Hematopoietic multipotent progenitor cell treated with erythropoietin and hydrocortisone succinate and interleukin-3 and kit ligand, for 6 days (in vitro differentiated cells): ENCODE measurements at regions not wholly inside any gene's neighbourhood (a gene's known extent, or its start where the extent isn't known, plus 50 kb on each side); places are given as distances from the start of the nearest gene placed in this dataset.
A peak's percentile ranks its signal among the peaks of the same experiment; 100 is the strongest.
"Not testable (repeated sequence)": the region's sequence is repeated elsewhere in the genome, so short reads cannot be mapped to it uniquely, and the experiment has no call there.

Experiments
- DNase-seq: peaks from one replicate; pipeline ENCODE4 v3.0.0-alpha.2; 2015

- DNase-seq: no peak
Measured at GRCh38 chr3:89628856-89629670, 521.6 kb downstream of the EPHA3 start.

DNA sequence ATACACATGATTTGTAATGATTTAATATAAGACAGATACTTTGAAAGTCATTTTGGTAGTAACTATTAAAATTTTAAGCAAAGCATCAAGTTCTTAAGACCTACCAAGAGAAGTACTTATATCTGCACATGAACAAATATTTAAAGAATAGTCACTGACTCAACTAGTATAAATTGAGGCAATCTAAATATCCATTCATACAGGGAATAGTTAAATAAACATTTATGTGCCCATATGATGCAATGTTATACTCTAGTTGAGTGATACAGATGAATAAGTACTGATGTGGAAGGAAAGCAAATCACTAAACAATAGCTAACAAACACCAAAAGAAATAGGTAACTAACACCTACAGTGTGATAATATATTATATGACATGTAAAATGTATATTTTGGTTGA is 527.7 kb downstream of the EPHA3 start:
- no peak for DNase-seq

DNA sequence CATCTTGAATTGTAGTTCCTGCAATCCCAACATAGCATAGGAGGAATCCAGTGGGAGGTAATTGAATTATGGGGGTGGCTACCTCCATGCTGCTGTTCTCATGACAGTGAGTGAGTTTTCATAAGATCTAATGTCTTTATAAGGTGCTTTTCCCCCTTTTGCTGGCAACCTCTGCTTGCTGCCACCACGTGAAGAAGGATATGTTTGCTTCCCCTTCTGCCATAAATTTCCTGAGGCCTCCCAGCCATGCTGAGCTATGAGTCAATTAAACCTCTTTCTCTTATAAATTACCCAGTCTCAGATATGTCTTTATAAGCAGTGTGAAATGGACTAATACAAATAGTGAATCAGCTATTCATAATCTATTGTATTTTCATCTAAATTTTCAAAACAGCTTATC is 537.3 kb downstream of the EPHA3 start:
- DNase-seq: no peak

DNA sequence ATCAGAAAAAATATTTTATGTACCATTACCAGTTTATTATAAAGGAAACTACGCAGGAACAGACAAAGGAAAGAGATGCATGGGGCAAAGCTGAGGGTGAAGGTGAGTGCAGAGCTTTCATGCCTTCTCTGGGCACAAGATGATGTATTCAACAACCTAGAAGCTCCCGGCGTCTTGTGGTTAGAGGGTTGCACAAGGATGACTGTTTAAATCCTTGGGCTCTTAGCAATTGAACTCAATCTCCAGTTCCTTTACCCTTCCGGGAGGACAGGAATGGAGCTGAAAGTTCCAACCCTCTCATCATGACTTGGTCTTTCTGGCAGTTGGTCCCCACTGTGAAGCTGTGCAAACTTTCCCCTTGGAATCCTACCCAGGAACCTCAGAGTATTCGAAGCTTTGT is 542.0 kb downstream of the EPHA3 start:
- no peak for DNase-seq

DNA sequence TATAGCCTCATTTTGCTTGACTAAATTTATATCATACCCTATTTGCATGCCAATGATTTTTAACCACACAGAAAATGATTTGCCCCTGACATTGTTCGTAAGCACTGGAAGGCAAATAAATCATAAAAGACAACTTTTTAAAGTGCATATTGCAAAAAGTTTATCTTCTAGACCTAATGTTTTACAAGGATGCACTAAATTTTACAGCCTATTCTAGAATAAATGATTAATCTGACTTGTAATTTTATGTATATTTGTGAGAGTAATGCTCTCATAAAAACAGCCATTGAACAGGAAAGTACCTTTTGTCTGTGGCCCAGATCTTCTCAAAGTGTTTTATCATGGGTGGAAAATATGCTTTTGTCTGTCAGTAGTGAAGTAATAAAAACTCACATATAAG is 546.6 kb downstream of the EPHA3 start:
- no peak for DNase-seq

DNA sequence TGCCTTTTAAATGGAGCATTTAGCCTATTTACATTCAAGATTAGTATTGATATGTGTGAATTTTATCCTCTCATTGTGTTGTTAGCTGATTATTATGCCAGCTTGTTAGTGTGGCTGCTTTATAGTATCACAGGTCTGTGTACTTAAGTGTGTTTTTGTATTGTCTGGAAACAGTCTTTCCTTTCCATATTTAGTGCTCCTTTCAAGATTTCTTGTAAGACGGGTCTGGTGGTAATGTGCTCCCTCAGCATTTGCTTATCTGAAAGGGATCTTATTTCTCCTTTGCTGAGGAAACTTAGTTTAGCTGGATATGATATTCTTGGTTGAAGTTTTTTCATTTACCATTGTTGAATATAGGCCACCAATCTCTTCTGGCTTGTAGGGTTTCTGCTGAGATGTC is 549.0 kb downstream of the EPHA3 start:
- no peak for DNase-seq

DNA sequence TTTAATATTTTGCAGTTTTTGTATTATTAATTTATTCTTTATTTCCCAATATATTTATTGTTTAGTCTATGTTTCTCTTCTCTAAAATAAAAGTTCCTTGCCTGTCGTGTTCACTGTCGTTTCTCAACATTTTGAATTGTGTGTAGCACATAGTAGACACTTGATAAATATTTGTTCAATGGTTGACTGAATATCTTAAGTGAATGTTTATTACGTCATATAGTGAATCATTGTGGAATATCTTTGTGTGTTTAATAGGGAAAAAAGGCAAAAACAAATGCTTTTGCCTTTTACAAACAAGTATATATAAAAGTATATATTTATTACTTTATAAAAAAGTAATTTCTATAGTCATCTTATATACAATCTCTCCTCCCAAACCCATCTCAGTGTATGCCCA is 572.3 kb downstream of the EPHA3 start:
- no peak for DNase-seq

GRCh38 chr3:89682556-89682955 is 575.1 kb downstream of the EPHA3 start:
- no peak for DNase-seq

DNA sequence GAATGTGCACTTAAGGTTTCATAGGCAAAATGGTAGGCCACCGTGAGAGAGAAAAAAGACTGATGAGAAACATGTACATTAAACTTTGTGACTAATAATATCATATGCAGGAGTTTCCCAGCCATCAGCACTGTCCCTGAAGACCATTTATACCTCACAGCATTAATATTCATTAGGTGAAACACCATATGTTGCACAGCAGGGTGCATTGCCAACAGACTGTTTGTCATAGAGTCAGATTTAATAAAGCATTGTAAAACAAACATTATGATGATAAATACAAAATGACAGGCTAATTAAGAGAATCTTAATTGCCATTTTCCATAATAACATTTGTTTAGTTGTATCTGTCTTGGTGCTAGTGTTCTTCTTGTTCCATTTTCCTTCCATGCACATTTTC is 578.3 kb downstream of the EPHA3 start:
- DNase-seq: no peak

GRCh38 chr3:89690646-89691045 is 583.2 kb downstream of the EPHA3 start:
- DNase-seq: no peak

DNA sequence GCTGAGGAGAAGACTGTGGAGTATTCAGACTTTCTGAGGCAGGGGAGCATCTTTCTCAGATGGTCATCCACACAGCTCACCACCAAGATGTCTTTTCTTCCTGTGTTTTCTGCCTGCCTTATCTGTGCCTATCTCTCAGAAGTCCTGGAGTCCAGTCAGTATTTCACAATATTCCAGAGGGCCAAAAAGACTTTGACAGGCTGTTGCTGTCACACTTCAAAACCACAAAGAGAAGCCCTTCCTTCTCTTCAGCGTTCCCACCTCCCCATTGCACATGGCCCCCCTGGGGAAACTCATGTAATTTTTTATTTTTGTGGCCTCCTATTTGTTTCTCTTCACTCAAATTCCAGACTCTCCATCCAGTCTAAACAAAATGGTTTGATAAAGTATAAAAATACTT is 585.2 kb downstream of the EPHA3 start:
- DNase-seq: no peak

GRCh38 chr3:89697321-89697916 is 590.0 kb downstream of the EPHA3 start:
- DNase-seq: no peak

GRCh38 chr3:89698208-89698830 is 590.9 kb downstream of the EPHA3 start:
- DNase-seq: no peak

GRCh38 chr3:89699229-89699628 is 591.8 kb downstream of the EPHA3 start:
- no peak for DNase-seq

- DNase-seq: peak; percentile 1
Measured at GRCh38 chr3:89699771-89700170, 592.4 kb downstream of the EPHA3 start.

DNA sequence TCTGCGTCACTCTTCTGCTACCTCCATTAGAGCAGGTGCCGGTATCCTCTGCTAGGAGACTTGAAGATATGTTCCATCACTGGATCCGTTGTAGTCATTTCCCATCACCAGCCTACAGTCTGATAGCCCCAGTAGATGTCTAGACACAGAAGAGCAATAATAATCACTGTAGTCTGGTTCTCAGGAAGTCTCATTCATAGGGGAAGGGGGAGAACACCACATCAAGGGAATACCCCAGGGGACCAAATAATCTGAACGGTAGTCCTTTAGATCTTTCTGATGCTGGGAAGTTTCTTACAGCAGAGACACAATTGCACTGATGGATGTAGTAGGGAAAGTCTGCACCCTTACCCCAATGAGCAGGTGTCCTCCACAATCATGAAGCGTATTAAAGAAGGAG is 595.0 kb downstream of the EPHA3 start:
- DNase-seq: no peak

GRCh38 chr3:89713196-89713595 is 605.8 kb downstream of the EPHA3 start:
- DNase-seq: no peak

- no peak for DNase-seq
Measured at GRCh38 chr3:89714237-89714636, 606.8 kb downstream of the EPHA3 start.

GRCh38 chr3:89740080-89740880 is 632.9 kb downstream of the EPHA3 start:
- no peak for DNase-seq

- DNase-seq: no peak
Measured at GRCh38 chr3:89740881-89741177, 633.4 kb downstream of the EPHA3 start.

- no peak for DNase-seq
Measured at GRCh38 chr3:89742546-89742945, 635.1 kb downstream of the EPHA3 start.

- DNase-seq: not testable (repeated sequence)
Measured at GRCh38 chr3:89747541-89748278, 640.3 kb downstream of the EPHA3 start.

DNA sequence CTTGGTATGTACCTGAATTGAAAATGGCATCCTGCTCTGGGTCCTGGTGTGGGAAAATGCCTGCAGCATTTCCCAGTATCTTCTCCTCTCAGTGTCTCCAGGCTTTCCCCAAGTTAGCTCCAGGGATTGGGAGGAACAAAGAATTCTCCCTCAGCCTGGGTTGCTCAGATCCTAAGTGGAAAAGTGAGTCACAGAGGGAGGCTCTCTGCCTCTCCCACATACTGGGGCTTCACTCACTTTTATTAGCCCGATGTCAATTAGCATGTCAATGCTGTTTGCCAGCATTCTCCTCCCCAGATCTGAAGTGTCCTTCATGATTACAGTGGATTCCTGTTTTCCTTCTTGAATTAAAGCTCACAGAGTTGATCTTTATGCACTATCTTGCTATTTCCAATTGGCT is 655.0 kb downstream of the EPHA3 start:
- no peak for DNase-seq
